ENCODE measurements at regions not wholly inside any gene's neighbourhood (a gene's known extent, or its start where the extent isn't known, plus 50 kb on each side); places are given as distances from the start of the nearest gene placed in this dataset.

DNA sequence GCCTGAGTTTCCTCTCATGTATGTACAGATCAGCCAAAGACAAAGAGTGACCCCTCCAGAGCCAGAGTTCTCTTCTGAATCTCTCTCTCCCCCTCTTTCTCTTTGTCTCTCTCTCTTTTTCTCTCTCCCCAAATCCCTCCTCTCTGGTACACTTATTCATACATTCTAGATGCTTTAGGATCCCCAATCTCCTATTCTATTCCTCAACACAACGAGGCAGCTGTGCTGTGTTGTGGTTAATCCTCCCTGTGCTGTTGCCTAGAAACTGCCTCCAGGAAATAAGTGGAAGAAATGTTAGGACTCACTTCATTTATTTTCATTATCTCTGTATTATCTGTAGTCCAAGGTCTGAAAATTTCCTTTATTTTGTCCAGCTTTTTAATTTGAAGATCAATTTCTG lies 350.5 kb upstream of the OR4E1 start:
- WGBS, 2 donors, result 15 to 18% methylated on average over 1 of the region's 1 CpG

DNA sequence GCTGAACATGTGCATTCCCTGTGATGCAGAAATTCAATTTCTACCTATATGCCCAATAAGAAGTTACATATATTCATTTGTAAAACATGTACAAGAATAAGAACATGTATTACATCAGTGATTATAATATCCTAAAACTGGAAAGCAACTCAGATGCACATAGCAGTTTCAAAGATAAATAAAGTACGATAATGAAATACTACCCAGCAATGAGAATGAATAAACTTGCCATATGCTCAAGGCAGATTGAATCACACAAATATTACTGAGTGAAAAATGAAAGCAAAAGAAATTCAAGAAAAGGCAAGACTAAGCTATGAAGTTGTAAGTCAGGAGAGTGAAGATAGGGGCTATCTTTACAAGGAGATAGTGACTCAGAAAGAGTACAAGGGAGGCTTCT lies 345.3 kb upstream of the OR4E1 start:
- no peaks in the 10 kb centered on the region for H3K9me3 ChIP-seq
- DNase-seq (no peak), ATAC-seq (ENCODE audit: low FRiP score in 2 of 2) (no peak)
- no peak for TF ChIP-seq POLR2AphosphoS5 (IDR thresholded peaks at IDR 0.05)
- no peak for TF ChIP-seq EP300 (IDR thresholded peaks at IDR 0.05)
- no peak for TF ChIP-seq POLR2A (IDR thresholded peaks at IDR 0.05)
- TF ChIP-seq, protein P1, sequence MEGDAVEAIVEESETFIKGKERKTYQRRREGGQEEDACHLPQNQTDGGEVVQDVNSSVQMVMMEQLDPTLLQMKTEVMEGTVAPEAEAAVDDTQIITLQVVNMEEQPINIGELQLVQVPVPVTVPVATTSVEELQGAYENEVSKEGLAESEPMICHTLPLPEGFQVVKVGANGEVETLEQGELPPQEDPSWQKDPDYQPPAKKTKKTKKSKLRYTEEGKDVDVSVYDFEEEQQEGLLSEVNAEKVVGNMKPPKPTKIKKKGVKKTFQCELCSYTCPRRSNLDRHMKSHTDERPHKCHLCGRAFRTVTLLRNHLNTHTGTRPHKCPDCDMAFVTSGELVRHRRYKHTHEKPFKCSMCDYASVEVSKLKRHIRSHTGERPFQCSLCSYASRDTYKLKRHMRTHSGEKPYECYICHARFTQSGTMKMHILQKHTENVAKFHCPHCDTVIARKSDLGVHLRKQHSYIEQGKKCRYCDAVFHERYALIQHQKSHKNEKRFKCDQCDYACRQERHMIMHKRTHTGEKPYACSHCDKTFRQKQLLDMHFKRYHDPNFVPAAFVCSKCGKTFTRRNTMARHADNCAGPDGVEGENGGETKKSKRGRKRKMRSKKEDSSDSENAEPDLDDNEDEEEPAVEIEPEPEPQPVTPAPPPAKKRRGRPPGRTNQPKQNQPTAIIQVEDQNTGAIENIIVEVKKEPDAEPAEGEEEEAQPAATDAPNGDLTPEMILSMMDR (IDR thresholded peaks at IDR 0.05), result no peak
- H3K27ac ChIP-seq, result no peak overlapping the region
- no peaks in the 10 kb centered on the region for H3K4me1 ChIP-seq
- H3K4me3 ChIP-seq, result no peak overlapping the region
- WGBS, 2 donors, result 70 to 78% methylated on average over 1 of the region's 1 CpG
- no peaks in the 10 kb centered on the region for H3K36me3 ChIP-seq
- H3K27me3 ChIP-seq, result no peaks in the 10 kb centered on the region

More for the DNA sequence above, 350.5 kb upstream of the OR4E1 start:
- no peaks in the 10 kb centered on the region for H3K4me1 ChIP-seq
- H3K9me3 ChIP-seq, result no peaks in the 10 kb centered on the region
- no peak overlapping the region for H3K4me3 ChIP-seq
- TF ChIP-seq, protein P1 (IDR thresholded peaks at IDR 0.05), result no peak
- TF ChIP-seq EP300 (IDR thresholded peaks at IDR 0.05), result no peak
- no peak for TF ChIP-seq POLR2AphosphoS5 (IDR thresholded peaks at IDR 0.05)
- TF ChIP-seq POLR2A (IDR thresholded peaks at IDR 0.05), result no peak
- H3K27ac ChIP-seq, result no peak overlapping the region
- no peak for DNase-seq
- no peaks in the 10 kb centered on the region for H3K36me3 ChIP-seq
- H3K27me3 ChIP-seq, result no peaks in the 10 kb centered on the region
- no peak for ATAC-seq (ENCODE audit: low FRiP score in 2 of 2)

DNA sequence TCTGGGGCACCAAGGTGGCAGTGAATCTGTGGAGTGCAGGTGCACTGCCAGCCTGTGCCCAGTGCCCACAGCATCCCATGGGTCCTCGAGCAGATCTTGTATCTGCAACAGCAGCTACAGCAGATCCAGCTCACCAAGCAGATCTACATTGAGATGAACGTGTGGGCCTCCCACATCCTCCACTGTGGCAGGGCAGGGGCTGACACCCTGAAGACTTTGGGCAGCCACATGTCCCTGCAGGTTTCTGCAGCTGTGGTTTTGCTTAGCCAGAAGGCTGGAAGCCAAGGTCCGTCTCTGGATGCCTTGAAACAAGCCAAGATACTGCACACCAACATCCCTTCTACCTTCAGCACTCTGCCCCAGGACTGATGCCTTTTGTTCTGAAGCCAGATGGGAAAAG lies 338.8 kb upstream of the OR4E1 start:
- Histone ChIP-seq H3K27ac (no peak overlapping the region), H3K9me3 (no peaks in the 10 kb centered on the region), H3K4me1 (peaks cover 0 to 5% (median 0%) of the 10 kb centered on the region in 4 donors), H3K27me3 (no peaks in the 10 kb centered on the region), H3K4me3 (no peak overlapping the region), H3K36me3 (no peaks in the 10 kb centered on the region)
- DNase-seq, result peak in 1 of 2 donors; percentile 8
- ATAC-seq (ENCODE audit: low FRiP score in 2 of 2), result no peak
- 88% methylated on average over 3 of the region's 3 CpGs; no CpG with 5 or more reads in 1 of the 2 donors for WGBS, 2 donors
- TF ChIP-seq POLR2A (IDR thresholded peaks at IDR 0.05) (no peak), POLR2AphosphoS5 (IDR thresholded peaks at IDR 0.05) (no peak), EP300 (IDR thresholded peaks at IDR 0.05) (no peak)
- TF ChIP-seq, protein P1 (IDR thresholded peaks at IDR 0.05), result no peak

DNA sequence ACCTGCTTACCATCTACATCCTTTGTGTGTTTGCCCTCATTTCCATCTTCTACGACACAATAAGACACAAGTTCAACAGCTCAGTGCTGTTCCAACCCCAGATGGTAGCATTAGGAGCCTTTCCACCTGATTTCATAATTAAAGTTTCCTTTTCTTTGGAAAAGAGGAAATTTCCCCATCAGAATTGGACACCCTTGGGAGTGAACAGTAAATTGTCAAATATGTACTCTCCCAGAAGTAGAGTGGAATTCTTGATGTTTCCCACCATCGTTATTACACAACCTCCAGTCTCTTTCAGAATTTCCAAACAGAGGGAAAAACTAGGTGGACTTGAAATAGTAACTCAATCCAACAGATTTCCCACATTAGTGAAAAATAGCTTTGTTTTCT lies 337.6 kb upstream of the OR4E1 start:
- no peak overlapping the region for H3K4me3 ChIP-seq
- peaks cover 0 to 5% (median 0%) of the 10 kb centered on the region in 4 donors for H3K4me1 ChIP-seq
- TF ChIP-seq, protein P1 (IDR thresholded peaks at IDR 0.05), result no peak
- TF ChIP-seq POLR2A (IDR thresholded peaks at IDR 0.05) (no peak), EP300 (IDR thresholded peaks at IDR 0.05) (no peak), POLR2AphosphoS5 (IDR thresholded peaks at IDR 0.05) (no peak)
- 67 to 69% methylated on average over 2 of the region's 2 CpGs for whole genome bisulfite sequencing, 2 donors
- H3K27ac ChIP-seq, result no peak overlapping the region
- DNase-seq (no peak), ATAC-seq (ENCODE audit: low FRiP score in 2 of 2) (peak in 1 of 2 donors; percentile 31)
- no peaks in the 10 kb centered on the region for H3K36me3 ChIP-seq
- H3K9me3 ChIP-seq, result no peaks in the 10 kb centered on the region
- H3K27me3 ChIP-seq, result no peaks in the 10 kb centered on the region

DNA sequence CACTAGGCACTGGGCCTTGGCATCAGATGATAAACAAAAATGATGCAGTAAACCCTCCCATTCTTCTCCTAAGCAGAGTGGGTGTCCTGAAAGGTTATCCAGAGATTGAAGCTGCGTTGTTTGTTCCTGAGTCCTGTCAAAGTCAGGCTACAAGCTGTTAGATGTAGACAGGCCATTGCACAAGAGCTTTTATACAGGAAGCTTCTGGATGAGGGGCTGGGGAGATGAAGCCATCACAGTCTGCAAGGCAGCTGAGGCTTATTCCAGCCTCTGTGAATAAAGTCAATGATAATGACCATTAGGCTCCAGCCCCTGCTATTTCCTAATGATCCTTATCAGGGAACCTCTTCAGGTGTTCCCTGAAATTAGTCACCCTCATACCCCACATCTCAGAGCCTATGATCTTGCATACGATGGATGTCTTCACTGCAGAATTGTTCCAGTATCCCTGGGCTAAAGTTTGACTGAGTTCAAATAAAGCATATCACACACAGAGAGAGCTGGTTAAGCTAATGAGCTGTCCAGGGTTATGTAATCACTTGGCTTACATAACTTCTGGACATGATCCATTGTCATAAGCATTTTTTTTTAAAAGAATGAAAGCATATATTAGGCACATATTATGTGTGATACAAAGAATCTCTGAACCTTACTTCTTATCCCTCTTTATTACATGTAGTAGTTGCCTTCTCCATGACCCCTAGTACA lies 337.1 kb upstream of the OR4E1 start:
- Histone ChIP-seq H3K36me3 (no peaks in the 10 kb centered on the region), H3K27me3 (no peaks in the 10 kb centered on the region), H3K4me3 (no peak overlapping the region), H3K9me3 (no peaks in the 10 kb centered on the region), H3K27ac (no peak overlapping the region), H3K4me1 (peaks cover 0 to 5% (median 0%) of the 10 kb centered on the region in 4 donors)
- ATAC-seq (ENCODE audit: low FRiP score in 2 of 2), result peak in 1 of 2 donors; percentile 51
- TF ChIP-seq POLR2A (IDR thresholded peaks at IDR 0.05), result no peak
- TF ChIP-seq POLR2AphosphoS5 (IDR thresholded peaks at IDR 0.05), result no peak
- no peak for TF ChIP-seq EP300 (IDR thresholded peaks at IDR 0.05)
- TF ChIP-seq, protein P1 (IDR thresholded peaks at IDR 0.05), result no peak
- no peak for DNase-seq
- WGBS, 2 donors, result 57 to 68% methylated on average over 2 of the region's 2 CpGs

Data from upper lobe of left lung (tissue), 6 donors.